ENCODE measurements at regions not wholly inside any gene's neighbourhood (a gene's known extent, or its start where the extent isn't known, plus 50 kb on each side); places are given as distances from the start of the nearest gene placed in this dataset.

DNA sequence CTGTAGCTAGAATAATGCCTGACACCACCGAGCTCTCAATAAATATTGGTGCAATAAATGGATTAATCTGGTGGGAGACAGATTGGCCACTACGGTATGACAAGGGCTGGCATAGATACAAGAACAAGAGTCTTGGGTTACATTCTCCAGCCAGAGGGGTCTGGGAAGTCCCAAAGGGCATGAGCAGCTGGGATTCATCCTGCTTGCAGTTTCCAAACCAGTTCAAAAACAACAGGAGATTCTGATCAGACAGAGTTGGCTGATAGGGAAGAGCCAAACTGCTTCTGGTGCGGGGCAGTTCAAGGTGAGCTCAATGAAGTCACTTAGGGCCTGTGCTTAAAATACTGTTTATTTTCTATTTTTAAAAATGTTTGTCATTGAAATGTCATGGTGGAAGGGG lies 266.9 kb downstream of the TNS1 start:
- TF ChIP-seq, protein P1, sequence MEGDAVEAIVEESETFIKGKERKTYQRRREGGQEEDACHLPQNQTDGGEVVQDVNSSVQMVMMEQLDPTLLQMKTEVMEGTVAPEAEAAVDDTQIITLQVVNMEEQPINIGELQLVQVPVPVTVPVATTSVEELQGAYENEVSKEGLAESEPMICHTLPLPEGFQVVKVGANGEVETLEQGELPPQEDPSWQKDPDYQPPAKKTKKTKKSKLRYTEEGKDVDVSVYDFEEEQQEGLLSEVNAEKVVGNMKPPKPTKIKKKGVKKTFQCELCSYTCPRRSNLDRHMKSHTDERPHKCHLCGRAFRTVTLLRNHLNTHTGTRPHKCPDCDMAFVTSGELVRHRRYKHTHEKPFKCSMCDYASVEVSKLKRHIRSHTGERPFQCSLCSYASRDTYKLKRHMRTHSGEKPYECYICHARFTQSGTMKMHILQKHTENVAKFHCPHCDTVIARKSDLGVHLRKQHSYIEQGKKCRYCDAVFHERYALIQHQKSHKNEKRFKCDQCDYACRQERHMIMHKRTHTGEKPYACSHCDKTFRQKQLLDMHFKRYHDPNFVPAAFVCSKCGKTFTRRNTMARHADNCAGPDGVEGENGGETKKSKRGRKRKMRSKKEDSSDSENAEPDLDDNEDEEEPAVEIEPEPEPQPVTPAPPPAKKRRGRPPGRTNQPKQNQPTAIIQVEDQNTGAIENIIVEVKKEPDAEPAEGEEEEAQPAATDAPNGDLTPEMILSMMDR (IDR thresholded peaks at IDR 0.05; ENCODE audit: low read depth, low read length) = no peak
- DNase-seq (ENCODE audit: low read depth, low spot score) = no peak
- in situ Hi-C loops (cut with HindIII; ENCODE audit: low sequenced_read_pairs) = no loop called here
- H3K4me3 ChIP-seq (ENCODE audit: low read depth, low read length) = no peak overlapping the region

DNA sequence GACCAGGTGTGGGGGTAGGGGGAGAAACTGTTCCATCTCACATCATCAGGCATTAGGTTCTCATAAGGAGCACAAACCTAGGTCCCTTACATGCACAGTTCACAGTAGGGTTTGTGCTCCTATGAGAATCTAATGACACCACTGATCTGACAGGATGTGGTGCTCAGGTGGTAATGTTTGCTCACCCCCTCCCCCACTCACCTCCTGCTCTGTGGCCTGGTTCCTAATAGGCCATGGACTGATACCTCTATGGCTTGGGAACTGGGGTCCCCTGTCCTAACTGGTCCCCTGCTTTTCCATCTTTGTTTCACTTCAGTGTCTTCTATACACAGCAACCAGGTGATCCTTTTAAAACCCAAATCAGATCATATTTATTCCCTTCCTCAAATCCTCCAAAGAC lies 267.8 kb downstream of the TNS1 start:
- TF ChIP-seq, protein P1 (IDR thresholded peaks at IDR 0.05; ENCODE audit: low read depth, low read length) = no peak
- no peak for DNase-seq (ENCODE audit: low read depth, low spot score)
- in situ Hi-C loops (cut with HindIII; ENCODE audit: low sequenced_read_pairs) = no loop called here
- no peak overlapping the region for H3K4me3 ChIP-seq (ENCODE audit: low read depth, low read length)

DNA sequence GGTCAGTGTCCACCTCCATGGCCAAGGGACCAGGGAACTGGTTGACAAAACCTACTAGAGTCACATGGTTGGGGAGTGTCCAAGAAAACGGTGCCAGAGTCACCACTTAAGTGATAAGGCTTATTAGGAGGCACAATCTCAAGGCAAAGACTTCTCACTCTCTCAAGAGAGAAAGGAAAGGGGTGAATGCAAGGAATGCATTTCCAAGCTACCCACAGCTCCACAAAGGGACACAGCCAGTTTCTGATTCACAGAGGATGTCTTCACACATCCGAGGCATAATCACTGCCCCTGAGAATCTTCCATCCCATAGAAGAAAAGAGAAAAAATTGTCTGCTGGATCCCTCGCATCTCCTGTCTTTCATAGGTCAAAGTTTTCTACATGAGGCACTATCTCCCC lies 269.3 kb downstream of the TNS1 start:
- TF ChIP-seq, protein P1 (IDR thresholded peaks at IDR 0.05; ENCODE audit: low read depth, low read length) = no peak
- no peak overlapping the region for H3K4me3 ChIP-seq (ENCODE audit: low read depth, low read length)
- no peak for DNase-seq (ENCODE audit: low read depth, low spot score)
- in situ Hi-C loops (cut with HindIII; ENCODE audit: low sequenced_read_pairs) = no loop called here

DNA sequence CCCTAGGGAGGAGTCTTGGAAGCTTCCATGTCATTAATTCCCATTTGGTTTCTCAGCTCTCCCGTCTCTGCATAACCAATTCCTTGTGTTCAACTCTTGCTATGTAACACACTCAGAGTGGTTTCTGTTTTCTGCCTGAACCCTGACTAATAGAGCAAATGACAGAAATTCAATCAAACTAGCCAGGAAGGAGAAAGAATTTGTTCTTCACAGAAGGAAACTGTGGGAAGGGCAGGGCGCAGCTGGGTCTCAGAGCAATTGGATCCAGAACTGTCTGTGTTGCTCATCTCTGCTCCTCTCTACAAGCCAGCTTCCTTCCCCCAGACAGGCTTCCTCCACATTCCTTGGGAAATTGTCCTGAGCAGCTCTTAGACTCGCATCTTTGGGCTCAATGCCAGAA lies 269.8 kb downstream of the TNS1 start:
- no peak for DNase-seq (ENCODE audit: low read depth, low spot score)
- no peak overlapping the region for H3K4me3 ChIP-seq (ENCODE audit: low read depth, low read length)
- in situ Hi-C loops (cut with HindIII; ENCODE audit: low sequenced_read_pairs) = no loop called here
- TF ChIP-seq, protein P1 (IDR thresholded peaks at IDR 0.05; ENCODE audit: low read depth, low read length) = no peak

DNA sequence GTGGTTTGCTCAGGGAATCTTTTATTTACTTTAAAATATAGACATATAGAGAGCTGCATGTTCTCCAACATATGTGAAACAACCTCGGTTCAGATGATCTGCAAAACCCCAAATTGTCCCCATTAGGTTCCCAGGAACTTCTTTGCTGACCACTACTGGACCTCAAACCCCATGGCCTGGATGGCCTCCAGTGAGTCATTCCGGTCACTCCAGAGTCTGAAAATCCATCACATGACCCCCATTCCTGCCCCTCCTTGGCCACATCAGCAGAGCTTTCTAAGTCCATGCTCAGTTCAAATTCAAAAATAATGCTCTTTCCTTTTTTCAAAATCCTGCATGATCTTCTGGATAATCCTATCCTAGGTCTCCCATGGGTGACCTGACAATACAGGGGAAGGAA lies 271.0 kb downstream of the TNS1 start:
- TF ChIP-seq, protein P1 (IDR thresholded peaks at IDR 0.05; ENCODE audit: low read depth, low read length) = no peak
- no peak overlapping the region for H3K4me3 ChIP-seq (ENCODE audit: low read depth, low read length)
- in situ Hi-C loops (cut with HindIII; ENCODE audit: low sequenced_read_pairs) = no loop called here
- no peak for DNase-seq (ENCODE audit: low read depth, low spot score)

DNA sequence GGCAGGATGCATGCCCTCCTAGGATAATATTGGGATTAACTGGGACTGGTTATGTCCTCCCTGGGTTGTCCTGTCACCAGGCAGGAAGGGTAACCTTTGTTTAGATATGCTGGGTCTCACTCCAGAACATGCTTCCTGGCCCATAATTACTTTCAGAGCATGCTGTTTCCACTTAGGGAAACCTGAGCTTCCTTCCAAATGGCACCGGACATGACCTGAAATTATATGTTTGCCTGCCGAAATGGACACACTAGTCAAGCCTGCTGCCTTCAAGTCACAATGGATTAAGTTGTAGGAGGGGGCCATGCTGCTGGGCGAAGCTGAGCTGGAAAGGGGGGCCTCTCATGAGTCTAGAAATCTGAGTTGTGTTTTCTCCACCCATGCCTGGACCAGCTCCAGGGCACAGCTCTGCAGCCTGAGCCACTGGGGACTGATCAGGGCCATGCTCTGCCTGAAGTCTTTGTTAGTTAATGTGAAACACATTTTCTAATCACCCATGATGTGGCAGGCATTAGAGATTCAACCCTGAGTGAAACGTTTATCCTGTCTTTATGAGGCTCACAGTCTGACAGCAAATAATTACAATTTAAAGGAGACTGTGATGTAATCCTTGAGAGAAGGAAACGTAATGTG lies 273.3 kb downstream of the TNS1 start:
- DNase-seq (ENCODE audit: low read depth, low spot score) = no peak
- no peak overlapping the region for H3K4me3 ChIP-seq (ENCODE audit: low read depth, low read length)
- TF ChIP-seq, protein P1 (IDR thresholded peaks at IDR 0.05; ENCODE audit: low read depth, low read length) = no peak
- in situ Hi-C loops (cut with HindIII; ENCODE audit: low sequenced_read_pairs) = no loop called here

DNA sequence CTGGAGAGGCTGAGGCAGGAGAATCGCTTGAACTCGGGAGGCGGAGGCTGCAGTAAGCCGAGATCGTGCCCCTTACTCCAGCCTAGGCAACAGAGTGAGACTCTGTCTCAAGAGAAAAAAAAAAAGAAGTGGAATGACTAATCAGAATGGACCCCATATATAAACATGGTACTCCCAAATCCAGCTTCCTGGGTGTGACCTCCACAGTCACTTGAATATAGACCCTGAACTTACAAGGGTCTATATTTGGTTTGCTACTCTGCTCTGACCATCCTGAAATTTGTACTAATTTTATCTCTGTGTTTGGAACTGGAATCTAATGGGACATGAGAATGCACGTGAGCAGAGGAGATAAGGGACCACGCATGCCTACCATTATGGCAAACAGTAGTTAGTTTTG lies 275.0 kb downstream of the TNS1 start:
- no peak overlapping the region for H3K4me3 ChIP-seq (ENCODE audit: low read depth, low read length)
- no peak for DNase-seq (ENCODE audit: low read depth, low spot score)
- TF ChIP-seq, protein P1 (IDR thresholded peaks at IDR 0.05; ENCODE audit: low read depth, low read length) = no peak
- in situ Hi-C loops (cut with HindIII; ENCODE audit: low sequenced_read_pairs) = no loop called here

Data from astrocyte of the spinal cord (primary cell).